Muscle layer of colon (tissue), 2 donors: ENCODE measurements at regions not wholly inside any gene's neighbourhood (a gene's known extent, or its start where the extent isn't known, plus 50 kb on each side); places are given as distances from the start of the nearest gene placed in this dataset.

Source experiments
- H3K27ac ChIP-seq: one replicate; pipeline ENCODE4 v1.7.0; 2013; ENCODE audit warnings: low read depth, mild to moderate bottlenecking, low read length, moderate library complexity
- H3K27me3 ChIP-seq, 2 donors: one replicate each; pipeline ENCODE4 v1.7.0; 2013; ENCODE audit warnings: low read length in 2 of 2, mild to moderate bottlenecking in 2 of 2; ENCODE audit not compliant: insufficient read depth in 2 of 2, control insufficient read depth in 1 of 2
- H3K36me3 ChIP-seq: one replicate; pipeline ENCODE4 v1.7.0; 2013; ENCODE audit warnings: mild to moderate bottlenecking, low read length; ENCODE audit not compliant: insufficient read depth
- H3K4me1 ChIP-seq: one replicate; pipeline ENCODE4 v1.7.0; 2013; ENCODE audit warnings: mild to moderate bottlenecking, low read length; ENCODE audit not compliant: insufficient read depth
- H3K4me3 ChIP-seq, 2 donors: one replicate each; pipeline ENCODE4 v1.7.0; 2013; ENCODE audit warnings: low read length in 2 of 2, low read depth in 1 of 2, mild to moderate bottlenecking in 1 of 2, moderate library complexity in 1 of 2
- H3K9ac ChIP-seq: one replicate; pipeline ENCODE4 v1.7.0; 2013; ENCODE audit warnings: low read length
- H3K9me3 ChIP-seq: one replicate; pipeline ENCODE4 v1.7.0; 2013; ENCODE audit warnings: mild to moderate bottlenecking, low read length
- donor health status: abdominal sarcoma.
- donor health status: Adenocarcinoma of cecum.

GRCh38 chr15:73001840-73002239 lies 50.4 kb upstream of the NEO1 start:
- no peaks in the 10 kb centered on the region for H3K9me3 ChIP-seq
- no peak overlapping the region for H3K4me3 ChIP-seq
- no peaks in the 10 kb centered on the region for H3K4me1 ChIP-seq
- H3K27ac ChIP-seq, result no peak overlapping the region
- H3K9ac ChIP-seq, result no peak overlapping the region
- H3K27me3 ChIP-seq, result no peaks in the 10 kb centered on the region
- H3K36me3 ChIP-seq, result no peaks in the 10 kb centered on the region

DNA sequence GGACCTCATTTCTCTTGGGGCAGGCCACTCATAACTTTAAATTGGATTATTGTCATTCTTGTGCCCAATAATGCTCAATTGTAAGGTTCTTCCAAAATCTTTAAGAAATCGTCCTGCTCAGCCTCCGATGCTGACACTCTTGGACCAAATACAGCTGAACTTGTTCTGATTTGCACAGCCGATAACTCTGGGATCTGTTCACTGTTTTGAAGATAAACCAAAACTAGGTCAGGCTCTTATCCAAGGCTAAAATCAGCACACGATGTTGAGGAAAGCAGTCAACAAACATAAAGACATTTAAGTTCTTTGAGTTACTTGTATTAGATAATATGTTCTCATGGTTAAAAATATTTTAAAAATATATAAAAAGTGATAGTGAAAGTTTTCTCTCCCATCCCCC lies 52.0 kb upstream of the NEO1 start:
- H3K27ac ChIP-seq, result no peak overlapping the region
- H3K9me3 ChIP-seq, result no peaks in the 10 kb centered on the region

GRCh38 chr15:72999586-72999985 lies 52.7 kb upstream of the NEO1 start:
- H3K27me3 ChIP-seq, result no peaks in the 10 kb centered on the region
- no peak overlapping the region for H3K27ac ChIP-seq
- H3K4me3 ChIP-seq, result no peak overlapping the region
- no peaks in the 10 kb centered on the region for H3K36me3 ChIP-seq
- H3K9me3 ChIP-seq, result no peaks in the 10 kb centered on the region
- no peak overlapping the region for H3K9ac ChIP-seq
- no peaks in the 10 kb centered on the region for H3K4me1 ChIP-seq

More for the DNA sequence above, 52.0 kb upstream of the NEO1 start:
- H3K4me3 ChIP-seq, result no peak overlapping the region
- no peaks in the 10 kb centered on the region for H3K4me1 ChIP-seq
- no peaks in the 10 kb centered on the region for H3K27me3 ChIP-seq
- H3K9ac ChIP-seq, result no peak overlapping the region
- H3K36me3 ChIP-seq, result no peaks in the 10 kb centered on the region

DNA sequence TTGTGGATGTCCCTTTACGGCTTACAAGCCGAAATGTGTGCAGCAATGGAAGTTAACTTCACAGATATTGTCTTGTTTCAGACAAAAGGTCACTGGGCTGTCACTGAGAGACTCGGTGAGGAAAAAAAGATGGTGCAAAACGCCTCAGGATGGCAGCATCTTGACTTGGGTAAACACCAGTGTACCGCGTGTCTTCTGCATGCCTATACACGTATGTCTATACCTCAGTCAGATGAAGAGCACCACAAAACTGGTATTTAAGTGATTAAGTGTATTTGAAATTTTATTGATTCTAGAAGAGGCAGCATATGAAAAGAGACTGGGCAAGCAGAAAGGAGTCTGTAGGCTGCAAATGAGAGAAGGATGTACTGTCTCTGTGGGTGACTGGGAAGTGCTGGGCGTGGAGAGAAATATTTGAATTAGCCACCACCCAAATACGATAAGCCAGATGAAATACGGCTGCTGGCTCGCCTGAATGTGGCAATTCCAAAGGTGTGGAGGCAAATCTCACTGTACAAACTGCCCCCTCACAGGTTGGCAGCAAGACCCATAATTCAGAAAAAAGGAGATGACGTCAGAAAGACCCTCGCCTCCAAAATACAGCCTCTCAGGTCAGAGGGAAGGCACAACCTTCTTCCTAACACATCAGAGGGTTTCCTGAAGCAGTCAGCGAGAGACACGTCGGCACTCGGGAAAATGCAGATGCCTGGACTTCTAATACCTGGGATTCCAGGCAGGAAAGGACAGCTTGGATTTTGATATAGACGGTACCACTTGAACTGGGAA lies 53.4 kb upstream of the NEO1 start:
- Histone ChIP-seq H3K27ac (no peak overlapping the region), H3K4me3 (no peak overlapping the region), H3K36me3 (no peaks in the 10 kb centered on the region), H3K27me3 (no peaks in the 10 kb centered on the region), H3K9me3 (no peaks in the 10 kb centered on the region), H3K4me1 (no peaks in the 10 kb centered on the region), H3K9ac (no peak overlapping the region)

DNA sequence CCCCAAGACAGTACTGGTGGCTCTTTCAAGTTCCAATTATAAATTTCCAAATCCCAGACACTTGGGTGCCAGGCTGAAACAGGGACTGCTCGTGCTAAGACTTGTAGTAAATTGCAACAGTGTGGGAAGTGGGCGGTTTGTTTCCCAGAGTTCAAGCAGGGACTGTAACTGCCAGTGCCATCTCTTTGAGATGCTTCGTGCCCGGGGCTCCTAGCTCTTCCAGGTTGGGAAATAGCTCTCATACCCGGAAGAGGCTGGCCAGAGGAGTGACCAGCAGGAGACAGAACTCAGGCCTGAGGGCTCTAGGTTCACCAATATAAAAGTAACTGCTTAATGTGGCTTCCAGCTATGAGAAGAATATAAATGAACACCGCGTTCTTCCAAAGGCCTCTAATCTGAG lies 54.0 kb upstream of the NEO1 start:
- no peaks in the 10 kb centered on the region for H3K36me3 ChIP-seq
- H3K4me1 ChIP-seq, result no peaks in the 10 kb centered on the region
- H3K27me3 ChIP-seq, result no peaks in the 10 kb centered on the region
- no peak overlapping the region for H3K4me3 ChIP-seq
- no peak overlapping the region for H3K9ac ChIP-seq
- H3K27ac ChIP-seq, result no peak overlapping the region
- no peaks in the 10 kb centered on the region for H3K9me3 ChIP-seq

- H3K9me3 ChIP-seq, result no peaks in the 10 kb centered on the region
- peaks cover 4% of the 10 kb centered on the region for H3K4me1 ChIP-seq
- H3K27ac ChIP-seq, result no peak overlapping the region
- H3K4me3 ChIP-seq, result no peak overlapping the region
- H3K9ac ChIP-seq, result no peak overlapping the region
- no peaks in the 10 kb centered on the region for H3K27me3 ChIP-seq
- no peaks in the 10 kb centered on the region for H3K36me3 ChIP-seq
Measured at GRCh38 chr15:72995849-72996248, 56.4 kb upstream of the NEO1 start.

DNA sequence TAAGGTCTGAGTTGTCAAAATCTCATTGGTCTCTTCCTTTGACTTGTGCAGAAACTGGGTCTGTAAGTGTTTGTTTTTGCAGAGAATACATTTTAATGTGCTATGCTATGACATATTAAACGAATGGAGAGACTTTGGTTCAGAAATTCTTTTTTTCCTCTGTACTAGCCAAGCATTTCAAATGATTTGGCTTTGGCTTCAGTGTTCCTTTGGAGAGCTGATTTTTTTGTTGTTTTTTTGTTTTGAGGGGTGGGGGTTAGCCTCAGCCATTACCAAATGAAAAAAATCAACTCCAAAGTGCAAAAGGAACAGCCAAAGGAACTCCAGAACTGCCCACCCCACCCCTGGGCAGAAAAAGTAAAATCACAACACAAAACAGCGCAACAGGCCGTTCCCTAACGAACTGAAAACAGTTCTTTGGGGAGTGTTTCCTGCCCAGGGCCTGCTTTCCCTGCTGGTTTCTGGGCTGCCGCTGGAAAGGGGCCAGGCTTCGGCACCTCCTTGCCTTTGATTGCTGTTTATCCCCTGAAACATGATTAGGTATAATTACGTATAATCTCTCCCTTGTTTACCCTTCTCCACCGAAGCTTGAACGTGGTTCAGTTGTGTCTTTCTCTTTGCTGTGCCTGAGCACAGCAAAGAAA lies 57.6 kb upstream of the NEO1 start:
- no peaks in the 10 kb centered on the region for H3K9me3 ChIP-seq
- H3K27ac ChIP-seq, result no peak overlapping the region
- H3K27me3 ChIP-seq, result no peaks in the 10 kb centered on the region
- peaks cover 4% of the 10 kb centered on the region for H3K4me1 ChIP-seq
- no peak overlapping the region for H3K9ac ChIP-seq
- H3K36me3 ChIP-seq, result no peaks in the 10 kb centered on the region
- H3K4me3 ChIP-seq, result no peak overlapping the region

DNA sequence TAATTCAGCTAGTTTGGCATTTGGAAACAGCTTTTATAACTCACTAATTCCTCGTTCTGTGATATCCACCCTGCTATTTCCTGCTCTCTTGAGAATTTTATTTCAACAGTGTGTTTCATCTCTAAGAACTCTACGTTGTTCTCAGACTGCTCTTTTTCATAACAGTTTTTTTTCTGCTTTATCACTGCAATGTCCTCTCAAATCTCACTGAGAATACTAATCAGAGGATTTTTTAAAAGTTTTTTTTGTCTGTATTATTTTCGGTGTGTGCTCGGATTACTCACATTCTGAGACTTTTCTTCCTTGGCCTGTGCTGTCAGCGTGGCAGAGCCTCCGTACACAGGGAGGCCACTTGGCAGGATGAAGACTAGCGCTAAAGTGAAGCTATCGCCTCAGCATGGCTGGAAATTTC lies 59.4 kb upstream of the NEO1 start:
- H3K36me3 ChIP-seq, result no peaks in the 10 kb centered on the region
- no peaks in the 10 kb centered on the region for H3K9me3 ChIP-seq
- H3K27me3 ChIP-seq, result no peaks in the 10 kb centered on the region
- H3K27ac ChIP-seq, result no peak overlapping the region
- H3K9ac ChIP-seq, result no peak overlapping the region
- H3K4me1 ChIP-seq, result peaks cover 4% of the 10 kb centered on the region
- no peak overlapping the region for H3K4me3 ChIP-seq

DNA sequence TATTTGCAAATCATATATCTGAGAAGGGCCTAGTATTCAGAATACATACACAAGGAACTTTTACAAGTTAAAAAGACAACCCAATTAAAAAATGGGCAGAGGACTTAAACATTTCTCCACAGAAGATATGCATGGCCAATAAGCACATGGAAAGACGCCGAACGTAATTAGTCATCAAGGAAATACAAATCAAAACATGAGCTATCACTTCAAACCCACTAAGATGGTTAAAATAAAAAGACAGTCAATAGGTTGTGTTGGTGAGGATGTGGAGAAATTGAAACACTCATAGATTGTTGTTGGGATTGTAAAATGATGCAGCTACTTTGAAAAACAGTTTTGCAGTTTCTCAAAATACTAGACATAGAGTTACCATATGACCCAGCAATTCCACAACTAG lies 61.2 kb upstream of the NEO1 start:
- H3K4me3 ChIP-seq, result no peak overlapping the region
- no peak overlapping the region for H3K9ac ChIP-seq
- H3K27ac ChIP-seq, result no peak overlapping the region
- no peaks in the 10 kb centered on the region for H3K36me3 ChIP-seq
- peaks cover 4% of the 10 kb centered on the region for H3K4me1 ChIP-seq
- H3K9me3 ChIP-seq, result no peaks in the 10 kb centered on the region
- H3K27me3 ChIP-seq, result no peaks in the 10 kb centered on the region

- Histone ChIP-seq H3K4me3 (no peak overlapping the region), H3K4me1 (no peaks in the 10 kb centered on the region), H3K27ac (no peak overlapping the region), H3K9me3 (no peaks in the 10 kb centered on the region), H3K36me3 (no peaks in the 10 kb centered on the region), H3K27me3 (no peaks in the 10 kb centered on the region), H3K9ac (no peak overlapping the region)
Measured at GRCh38 chr15:72983801-72984545, 68.3 kb upstream of the NEO1 start.

GRCh38 chr15:72982714-72983113 lies 69.5 kb upstream of the NEO1 start:
- Histone ChIP-seq H3K27ac (no peak overlapping the region), H3K9ac (no peak overlapping the region), H3K4me3 (no peak overlapping the region), H3K4me1 (no peaks in the 10 kb centered on the region), H3K36me3 (no peaks in the 10 kb centered on the region), H3K9me3 (no peaks in the 10 kb centered on the region), H3K27me3 (no peaks in the 10 kb centered on the region)
